Activated B cell treated with CpG ODN at 0.5 μM for 24 hours (primary cell): ENCODE measurements at regions not wholly inside any gene's neighbourhood (a gene's known extent, or its start where the extent isn't known, plus 50 kb on each side); places are given as distances from the start of the nearest gene placed in this dataset.

ENCODE experiments used
- ATAC-seq: fragments of 200-7000 bp; cut with Tn5 transposase; one replicate; pipeline ENCODE4 v1.10.0; 2021; ENCODE audit warnings: low read depth, mild to moderate bottlenecking, moderate library complexity
- CTCF ChIA-PET: fragments of 350-600 bp; sonication (Branson Sonifier 250); formaldehyde crosslinking; loops from one replicate; lab custom pipeline; 2021; ENCODE audit warnings: antibody characterized with exemption; lab: Charles Lee
- POLR2A ChIA-PET: fragments of 350-600 bp; sonication (Branson Sonifier 250); formaldehyde crosslinking; loops from one replicate; lab custom pipeline; 2021; ENCODE audit warnings: antibody characterized with exemption; lab: Charles Lee
- DNase-seq: peaks from one replicate; pipeline ENCODE4 v3.0.0; 2022
- H3K27ac Mint-ChIP-seq: one replicate; pipeline ENCODE4 v1.8.0; 2020; ENCODE audit warnings: mixed read lengths
- H3K27me3 Mint-ChIP-seq: one replicate; pipeline ENCODE4 v1.8.0; 2021; ENCODE audit warnings: mixed read lengths
- H3K36me3 Mint-ChIP-seq: one replicate; pipeline ENCODE4 v1.8.0; 2021; ENCODE audit warnings: low read depth, mixed read lengths
- H3K4me1 Mint-ChIP-seq: one replicate; pipeline ENCODE4 v1.8.0; 2021; ENCODE audit warnings: mixed read lengths
- H3K4me3 Mint-ChIP-seq: one replicate; pipeline ENCODE4 v1.8.0; 2020; ENCODE audit warnings: mild to moderate bottlenecking, mixed read lengths
- H3K9me3 Mint-ChIP-seq: one replicate; pipeline ENCODE4 v1.8.0; 2020; ENCODE audit warnings: mixed read lengths
- CTCF ChIP-seq: fragments of 200-600 bp; IDR thresholded peaks from one replicate; pipeline ENCODE4 v1.8.0; 2022; ENCODE audit warnings: antibody characterized with exemption, mild to moderate bottlenecking
- intact Hi-C: fragments of 100-400 bp; cut with micrococcal nuclease; formaldehyde crosslinking; loops from one replicate; pipeline ENCODE4 v1.15.1; 2024

DNA sequence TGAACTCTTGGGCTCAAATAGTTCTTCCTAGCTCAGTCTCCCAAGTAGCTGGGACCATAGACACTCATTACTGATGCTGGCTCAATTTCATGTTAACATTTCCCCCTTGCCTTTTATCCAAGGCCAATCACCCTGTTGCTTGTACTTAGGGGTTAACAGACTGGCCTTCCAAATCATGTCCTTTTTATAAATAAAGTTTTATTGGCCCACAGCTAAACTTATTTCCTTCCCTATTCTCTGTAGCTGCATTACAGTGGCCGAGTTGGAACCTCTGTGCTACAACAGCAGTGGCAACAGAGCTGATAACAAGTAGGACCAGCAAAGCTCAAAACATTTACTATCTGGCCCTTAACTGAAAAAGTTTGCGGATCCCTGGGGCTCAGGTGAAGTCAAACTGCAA is 109.8 kb downstream of the ZFP64 start:
- ChIA-PET POLR2A (no interaction called here), CTCF (interaction anchor here (1.2 kb wide), 1 partner anchor 442 kb away, joined by 3 read pairs; no protein-coding TSS in a partner anchor)
- ATAC-seq (no peak), DNase-seq (no peak)
- Mint-ChIP-seq H3K4me3 (no peak overlapping the region), H3K4me1 (no peaks in the 10 kb centered on the region), H3K9me3 (peaks cover 2% of the 10 kb centered on the region), H3K27me3 (no peaks in the 10 kb centered on the region), H3K27ac (no peak overlapping the region), H3K36me3 (peaks cover 25% of the 10 kb centered on the region)
- intact Hi-C loops, result loop anchor here (5.0 kb wide), 1 partner anchor 1094 kb away; no protein-coding TSS in a partner anchor
- TF ChIP-seq CTCF, result no peak

GRCh38 chr20:52081066-52081465 is 110.5 kb downstream of the ZFP64 start:
- Mint-ChIP-seq H3K27me3 (no peaks in the 10 kb centered on the region), H3K9me3 (no peaks in the 10 kb centered on the region), H3K4me1 (no peaks in the 10 kb centered on the region), H3K4me3 (no peak overlapping the region), H3K27ac (no peak overlapping the region), H3K36me3 (peaks cover 18% of the 10 kb centered on the region)
- TF ChIP-seq CTCF, result no peak
- DNase-seq (no peak), ATAC-seq (no peak)
- intact Hi-C loops, result loop anchor here (5.0 kb wide), 1 partner anchor 1094 kb away; no protein-coding TSS in a partner anchor
- CTCF ChIA-PET, result interaction anchor here (1.2 kb wide), 1 partner anchor 441 kb away, joined by 3 read pairs; no protein-coding TSS in a partner anchor
- POLR2A ChIA-PET, result no interaction called here

GRCh38 chr20:52078289-52078688 is 113.3 kb downstream of the ZFP64 start:
- CTCF ChIA-PET, result no interaction called here
- POLR2A ChIA-PET, result no interaction called here
- H3K4me1 Mint-ChIP-seq, result no peaks in the 10 kb centered on the region
- TF ChIP-seq CTCF, result no peak
- no peaks in the 10 kb centered on the region for H3K9me3 Mint-ChIP-seq
- no peak for DNase-seq
- intact Hi-C loops, result no loop called here
- H3K36me3 Mint-ChIP-seq, result no peaks in the 10 kb centered on the region
- ATAC-seq, result no peak
- no peaks in the 10 kb centered on the region for H3K27me3 Mint-ChIP-seq
- H3K4me3 Mint-ChIP-seq, result no peak overlapping the region
- H3K27ac Mint-ChIP-seq, result no peak overlapping the region

GRCh38 chr20:52076164-52076563 is 115.4 kb downstream of the ZFP64 start:
- DNase-seq (no peak), ATAC-seq (no peak)
- intact Hi-C loops, result no loop called here
- Mint-ChIP-seq H3K9me3 (no peaks in the 10 kb centered on the region), H3K27ac (no peak overlapping the region), H3K4me3 (no peak overlapping the region), H3K4me1 (no peaks in the 10 kb centered on the region), H3K36me3 (no peaks in the 10 kb centered on the region), H3K27me3 (no peaks in the 10 kb centered on the region)
- ChIA-PET CTCF (no interaction called here), POLR2A (no interaction called here)
- no peak for TF ChIP-seq CTCF

DNA sequence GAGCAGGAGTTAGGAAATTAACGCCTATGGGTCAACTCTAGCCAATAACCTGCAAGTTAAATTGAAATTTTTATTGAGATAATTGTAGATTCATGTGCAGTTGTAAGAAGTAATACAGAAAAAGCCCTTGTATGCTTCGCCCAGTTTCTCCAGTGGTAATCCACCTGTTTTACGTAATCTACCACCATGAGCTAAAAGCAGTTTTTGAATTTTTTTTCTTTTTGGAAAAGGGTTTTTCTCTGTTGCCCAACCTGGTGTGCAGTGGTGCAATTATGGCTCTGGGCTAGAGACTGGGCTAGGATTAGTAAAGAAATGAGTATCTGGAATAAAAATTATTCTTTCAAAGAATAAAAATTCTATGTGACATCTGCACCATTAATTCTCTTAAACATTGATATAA is 116.2 kb downstream of the ZFP64 start:
- Mint-ChIP-seq H3K36me3 (no peaks in the 10 kb centered on the region), H3K9me3 (peaks cover 4% of the 10 kb centered on the region), H3K27me3 (no peaks in the 10 kb centered on the region), H3K4me3 (no peak overlapping the region), H3K27ac (no peak overlapping the region), H3K4me1 (no peaks in the 10 kb centered on the region)
- ATAC-seq (no peak), DNase-seq (no peak)
- TF ChIP-seq CTCF, result no peak
- intact Hi-C loops, result no loop called here
- ChIA-PET POLR2A (no interaction called here), CTCF (no interaction called here)
